WTC11 (cell line): ENCODE measurements at regions not wholly inside any gene's neighbourhood (a gene's known extent, or its start where the extent isn't known, plus 50 kb on each side); places are given as distances from the start of the nearest gene placed in this dataset.

ENCODE experiments used
- CTCF ChIP-seq: fragments of 200-600 bp; IDR thresholded peaks from 2 replicates; pipeline ENCODE4 v1.8.0; 2022; ENCODE audit warnings: antibody characterized with exemption
- E2F4 ChIP-seq: sonication (generic); formaldehyde crosslinking; IDR thresholded peaks from 2 replicates; pipeline ENCODE4 v1.8.1; 2022; ENCODE audit warnings: low read depth, mild to moderate bottlenecking, moderate library complexity, missing genetic modification reagents, borderline replicate concordance
- JUN ChIP-seq: sonication (generic); formaldehyde crosslinking; IDR thresholded peaks from 2 replicates; pipeline ENCODE4 v1.8.0; 2023; ENCODE audit warnings: mild to moderate bottlenecking, missing genetic modification reagents
- MLX ChIP-seq: sonication (generic); formaldehyde crosslinking; IDR thresholded peaks from 2 replicates; pipeline ENCODE4 v1.8.1; 2023; ENCODE audit warnings: mild to moderate bottlenecking, missing genetic modification reagents, moderate library complexity
- TP53 ChIP-seq: sonication (generic); formaldehyde crosslinking; IDR thresholded peaks from 2 replicates; pipeline ENCODE4 v1.8.1; 2023; ENCODE audit warnings: mild to moderate bottlenecking, missing genetic modification reagents
- USF2 ChIP-seq: sonication (generic); formaldehyde crosslinking; IDR thresholded peaks from 2 replicates; pipeline ENCODE4 v1.8.1; 2023; ENCODE audit warnings: mild to moderate bottlenecking, missing genetic modification reagents, moderate library complexity
- ZNF396 ChIP-seq: fragments of 250-450 bp; sonication (Bioruptor Pico); IDR thresholded peaks from 2 replicates; pipeline ENCODE4 v1.8.0; 2021; ENCODE audit warnings: mild to moderate bottlenecking, moderate library complexity, borderline replicate concordance
- TF ChIP-seq, protein P1 (sequence below): sonication (generic); formaldehyde crosslinking; IDR thresholded peaks from 2 replicates; pipeline ENCODE4 v1.8.0; 2022; ENCODE audit warnings: mild to moderate bottlenecking, missing genetic modification reagents

- TF ChIP-seq TP53 (CRISPR knock-in tag), result no peak
- no peak for TF ChIP-seq ZNF396
- TF ChIP-seq CTCF, result no peak
- TF ChIP-seq E2F4 (CRISPR knock-in tag), result no peak
- TF ChIP-seq MLX (CRISPR knock-in tag), result no peak
- no peak for TF ChIP-seq JUN
- TF ChIP-seq, protein P1, sequence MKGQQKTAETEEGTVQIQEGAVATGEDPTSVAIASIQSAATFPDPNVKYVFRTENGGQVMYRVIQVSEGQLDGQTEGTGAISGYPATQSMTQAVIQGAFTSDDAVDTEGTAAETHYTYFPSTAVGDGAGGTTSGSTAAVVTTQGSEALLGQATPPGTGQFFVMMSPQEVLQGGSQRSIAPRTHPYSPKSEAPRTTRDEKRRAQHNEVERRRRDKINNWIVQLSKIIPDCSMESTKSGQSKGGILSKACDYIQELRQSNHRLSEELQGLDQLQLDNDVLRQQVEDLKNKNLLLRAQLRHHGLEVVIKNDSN, result no peak
- no peak for TF ChIP-seq USF2
Observed at GRCh38 chr4:188262464-188262863, 123.2 kb downstream of the TRIML1 start.
